Hypothalamus (tissue), 51 donors: ENCODE measurements at regions not wholly inside any gene's neighbourhood (a gene's known extent, or its start where the extent isn't known, plus 50 kb on each side); places are given as distances from the start of the nearest gene placed in this dataset.

Source experiments
- DNase-seq, 51 donors: peaks; one replicate each; lab custom pipeline; 2025; lab: John Stamatoyannopoulos, UW

DNA sequence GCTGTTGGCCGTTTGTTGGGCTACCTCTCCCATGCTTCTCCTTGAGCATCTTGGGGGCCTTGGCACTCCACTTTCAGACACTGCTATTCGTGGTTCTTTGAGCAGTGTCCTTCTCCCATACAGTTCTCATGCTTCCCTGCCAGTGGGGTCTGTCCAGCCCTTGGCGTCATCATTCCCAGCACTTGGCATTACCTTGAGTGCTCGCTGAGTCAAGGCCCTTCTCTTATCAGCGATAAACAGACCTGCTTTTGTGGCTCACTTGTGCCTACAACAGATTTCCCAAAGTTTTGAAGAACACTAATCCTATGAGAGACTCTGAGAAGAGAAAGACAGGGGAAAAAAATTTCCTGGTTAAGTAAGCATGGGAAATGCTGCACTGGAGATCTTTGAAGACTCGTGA lies 85.3 kb downstream of the NOC3L start:
- no peak for DNase-seq

DNA sequence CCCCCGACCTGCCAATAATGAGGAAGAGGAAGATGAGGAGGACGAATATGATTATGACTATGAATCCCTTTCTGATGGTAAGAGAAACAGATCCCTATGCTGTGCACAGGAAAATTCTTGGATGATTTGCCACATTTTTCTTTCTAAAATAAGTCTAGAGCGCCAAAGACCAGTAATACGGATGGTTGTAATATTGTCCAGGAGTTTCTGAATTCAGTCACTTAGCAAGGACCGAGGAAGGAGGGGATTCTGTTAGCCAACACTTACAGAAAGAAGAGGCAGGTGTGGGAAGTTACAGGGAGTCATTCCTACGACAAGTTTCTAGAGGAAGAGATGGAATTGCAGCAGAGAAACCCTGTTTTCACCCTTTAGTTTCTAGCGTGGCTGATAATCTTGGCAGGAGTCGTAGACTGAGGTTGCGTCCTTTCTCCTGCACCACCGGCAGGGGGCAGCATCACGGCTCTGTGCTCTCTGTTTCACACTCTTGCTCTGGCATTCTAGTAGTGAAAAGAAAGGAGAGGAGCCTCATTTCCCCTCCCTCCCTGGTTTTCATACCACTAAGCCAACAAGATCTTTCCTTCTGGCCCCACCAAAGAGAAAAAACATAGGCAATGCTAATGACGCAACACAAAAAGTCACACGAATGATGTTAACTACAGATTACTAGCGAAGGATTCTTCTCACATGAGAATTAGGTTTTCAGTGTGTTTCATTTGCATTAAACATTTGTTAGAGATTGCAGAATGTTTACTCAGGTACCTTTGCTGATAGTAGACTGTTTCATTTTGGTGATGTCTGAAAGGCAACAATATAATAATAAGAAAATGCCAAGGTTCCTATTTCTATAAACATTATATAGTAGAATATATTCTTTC lies 82.7 kb downstream of the NOC3L start:
- peak in 33 of 51 donors; percentile 1 to 58 (median 11) for DNase-seq

DNA sequence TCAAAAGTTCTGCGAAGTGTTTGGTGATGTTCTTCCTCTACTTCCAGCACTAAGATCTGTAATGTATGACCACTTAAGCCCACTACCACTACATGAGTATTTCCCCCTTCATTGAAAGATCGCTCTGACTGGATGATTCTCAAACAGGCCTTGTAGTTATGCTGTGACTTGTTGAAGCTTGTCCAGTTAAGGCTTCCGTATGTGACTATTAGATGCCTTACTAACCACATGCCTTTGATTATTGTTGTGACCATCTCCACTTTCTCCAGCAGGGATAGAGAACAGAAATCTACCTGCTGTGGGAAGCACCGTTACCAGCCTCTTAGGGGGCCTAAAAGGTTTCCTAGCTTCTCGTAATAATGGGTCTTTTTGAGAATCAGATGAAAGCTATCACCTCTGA lies 81.1 kb downstream of the NOC3L start:
- DNase-seq: no peak

DNA sequence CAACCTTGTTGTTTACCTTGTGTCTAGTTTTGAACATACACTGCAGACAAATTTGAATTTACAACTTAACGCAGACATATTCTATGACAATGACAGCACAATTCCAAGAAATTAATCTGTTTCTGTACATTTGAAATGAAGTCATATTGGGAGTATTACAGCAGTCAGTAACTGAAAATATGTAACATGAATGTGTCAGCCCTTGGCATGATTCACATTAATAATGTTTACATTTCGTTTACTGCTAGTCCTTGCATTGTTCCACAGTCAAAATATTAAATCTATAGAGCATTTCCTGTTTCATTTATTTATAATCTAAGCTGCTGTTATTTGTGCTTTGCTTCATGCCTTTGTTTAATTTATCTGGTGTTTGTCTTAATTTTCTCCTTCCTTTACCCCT lies 80.4 kb downstream of the NOC3L start:
- DNase-seq: no peak
